Muscle layer of duodenum (tissue), 2 donors: ENCODE measurements at regions not wholly inside any gene's neighbourhood (a gene's known extent, or its start where the extent isn't known, plus 50 kb on each side); places are given as distances from the start of the nearest gene placed in this dataset.
"Not testable (repeated sequence)": the region's sequence is repeated elsewhere in the genome, so short reads cannot be mapped to it uniquely, and the experiment has no call there.

ENCODE experiments used
- H3K27ac ChIP-seq: one replicate; pipeline ENCODE4 v1.7.0; 2013; ENCODE audit warnings: mild to moderate bottlenecking, low read length
- H3K27me3 ChIP-seq: one replicate; pipeline ENCODE4 v1.7.0; 2013; ENCODE audit warnings: low read depth, mild to moderate bottlenecking, control low read depth, low read length
- H3K36me3 ChIP-seq, 2 donors: one replicate each; pipeline ENCODE4 v1.7.0; 2013; ENCODE audit warnings: low read length in 2 of 2, control low read depth in 1 of 2, mild to moderate bottlenecking in 1 of 2; ENCODE audit not compliant: insufficient read depth in 2 of 2, control insufficient read depth in 1 of 2
- H3K4me1 ChIP-seq, 2 donors: one replicate each; pipeline ENCODE4 v1.7.0; 2013; ENCODE audit warnings: low read length in 2 of 2, mild to moderate bottlenecking in 2 of 2, control low read depth in 1 of 2, moderate library complexity in 1 of 2; ENCODE audit not compliant: insufficient read depth in 2 of 2, control insufficient read depth in 1 of 2
- H3K4me3 ChIP-seq, 2 donors: one replicate each; pipeline ENCODE4 v1.7.0; 2013; ENCODE audit warnings: low read length in 2 of 2, low read depth in 1 of 2, mild to moderate bottlenecking in 1 of 2
- H3K9me3 ChIP-seq, 2 donors: one replicate each; pipeline ENCODE4 v1.7.0; 2013; ENCODE audit warnings: low read length in 2 of 2, control low read depth in 1 of 2, mild to moderate bottlenecking in 1 of 2; ENCODE audit not compliant: control insufficient read depth in 1 of 2
- donor health status: healthy.

- Histone ChIP-seq H3K27me3 (no peaks in the 10 kb centered on the region), H3K27ac (no peak overlapping the region), H3K36me3 (no peaks in the 10 kb centered on the region), H3K9me3 (no peaks in the 10 kb centered on the region), H3K4me1 (no peaks in the 10 kb centered on the region), H3K4me3 (no peak overlapping the region)
These were observed 317.3 kb upstream of the NAALADL2 start for GRCh38 chr3:174541708-174542315.

GRCh38 chr3:174547801-174548435 is 311.2 kb upstream of the NAALADL2 start:
- Histone ChIP-seq H3K4me1 (peaks cover 0 to 5% of the 10 kb centered on the region in 2 donors), H3K27me3 (no peaks in the 10 kb centered on the region), H3K9me3 (no peaks in the 10 kb centered on the region), H3K27ac (no peak overlapping the region), H3K4me3 (no peak overlapping the region), H3K36me3 (no peaks in the 10 kb centered on the region)

GRCh38 chr3:174548841-174549623 is 310.1 kb upstream of the NAALADL2 start:
- no peaks in the 10 kb centered on the region for H3K9me3 ChIP-seq
- H3K27me3 ChIP-seq: no peaks in the 10 kb centered on the region
- H3K36me3 ChIP-seq: no peaks in the 10 kb centered on the region
- H3K27ac ChIP-seq: no peak overlapping the region
- H3K4me1 ChIP-seq: peaks cover 0 to 5% of the 10 kb centered on the region in 2 donors
- H3K4me3 ChIP-seq: no peak overlapping the region

- H3K4me3 ChIP-seq: no peak overlapping the region
- H3K4me1 ChIP-seq: no peaks in the 10 kb centered on the region
- H3K27ac ChIP-seq: no peak overlapping the region
- H3K36me3 ChIP-seq: no peaks in the 10 kb centered on the region
- no peaks in the 10 kb centered on the region for H3K27me3 ChIP-seq
- H3K9me3 ChIP-seq: peaks cover 0 to 2% of the 10 kb centered on the region in 2 donors
These were observed 277.6 kb upstream of the NAALADL2 start for GRCh38 chr3:174581558-174581957.

- Histone ChIP-seq H3K27ac (no peak overlapping the region), H3K36me3 (no peaks in the 10 kb centered on the region), H3K4me1 (no peaks in the 10 kb centered on the region), H3K4me3 (no peak overlapping the region), H3K27me3 (no peaks in the 10 kb centered on the region), H3K9me3 (peaks cover 0 to 2% of the 10 kb centered on the region in 2 donors)
These were observed 275.7 kb upstream of the NAALADL2 start for GRCh38 chr3:174583396-174583795.

GRCh38 chr3:174587137-174587536 is 272.0 kb upstream of the NAALADL2 start:
- not testable (repeated sequence) for H3K36me3 ChIP-seq, H3K4me1 ChIP-seq, H3K4me3 ChIP-seq, H3K27ac ChIP-seq, H3K27me3 ChIP-seq, H3K9me3 ChIP-seq

GRCh38 chr3:174596447-174596982 is 262.6 kb upstream of the NAALADL2 start:
- no peaks in the 10 kb centered on the region for H3K27me3 ChIP-seq

GRCh38 chr3:174598885-174599439 is 260.2 kb upstream of the NAALADL2 start:
- Histone ChIP-seq H3K27me3 (no peaks in the 10 kb centered on the region), H3K27ac (no peak overlapping the region), H3K36me3 (no peaks in the 10 kb centered on the region), H3K4me1 (no peaks in the 10 kb centered on the region), H3K9me3 (peaks cover 0 to 7% of the 10 kb centered on the region in 2 donors), H3K4me3 (no peak overlapping the region)

More at GRCh38 chr3:174596447-174596982, 262.6 kb upstream of the NAALADL2 start:
- Histone ChIP-seq H3K36me3 (no peaks in the 10 kb centered on the region), H3K4me1 (no peaks in the 10 kb centered on the region), H3K9me3 (peaks cover 0 to 2% of the 10 kb centered on the region in 2 donors), H3K27ac (no peak overlapping the region), H3K4me3 (no peak overlapping the region)

- H3K36me3 ChIP-seq: no peaks in the 10 kb centered on the region
- H3K9me3 ChIP-seq: no peaks in the 10 kb centered on the region
- no peaks in the 10 kb centered on the region for H3K27me3 ChIP-seq
- H3K27ac ChIP-seq: no peak overlapping the region
- H3K4me3 ChIP-seq: no peak overlapping the region
- H3K4me1 ChIP-seq: no peaks in the 10 kb centered on the region
These were observed 246.0 kb upstream of the NAALADL2 start for GRCh38 chr3:174613173-174613572.

GRCh38 chr3:174614036-174614435 is 245.1 kb upstream of the NAALADL2 start:
- no peaks in the 10 kb centered on the region for H3K36me3 ChIP-seq
- H3K4me3 ChIP-seq: no peak overlapping the region
- no peaks in the 10 kb centered on the region for H3K27me3 ChIP-seq
- no peaks in the 10 kb centered on the region for H3K9me3 ChIP-seq
- no peak overlapping the region for H3K27ac ChIP-seq
- peaks cover 0 to 3% of the 10 kb centered on the region in 2 donors for H3K4me1 ChIP-seq
